GM18517 (cell line): ENCODE measurements at regions not wholly inside any gene's neighbourhood (a gene's known extent, or its start where the extent isn't known, plus 50 kb on each side); places are given as distances from the start of the nearest gene placed in this dataset.
"Not testable (repeated sequence)": the region's sequence is repeated elsewhere in the genome, so short reads cannot be mapped to it uniquely, and the experiment has no call there.

Source experiments
- ATAC-seq: cut with Tn5 transposase; IDR thresholded peaks from one replicate; pipeline ENCODE4 v1.9.1; 2021; ENCODE audit warnings: mild to moderate bottlenecking, moderate library complexity; ENCODE audit not compliant: unreplicated experiment

DNA sequence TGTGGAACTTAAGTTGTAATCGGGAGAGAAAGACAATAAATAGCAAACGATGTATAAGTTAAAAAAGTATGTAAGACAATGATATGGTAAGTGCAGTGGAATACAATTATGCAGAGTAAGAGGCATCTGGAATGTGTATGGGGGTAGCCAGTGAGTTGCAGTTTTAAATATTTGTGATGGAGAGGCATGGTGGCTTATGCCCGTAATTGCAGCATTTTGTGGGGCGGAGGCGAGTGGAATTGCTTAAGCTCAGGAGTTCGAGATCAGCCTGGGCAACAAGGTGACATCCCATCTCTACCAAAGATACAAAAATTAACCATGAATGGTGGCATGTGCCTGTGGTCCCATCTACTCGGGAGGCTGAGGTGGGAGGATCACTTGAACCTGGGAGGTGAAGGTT is 52.5 kb upstream of the WDFY3 start:
- ATAC-seq = no peak

DNA sequence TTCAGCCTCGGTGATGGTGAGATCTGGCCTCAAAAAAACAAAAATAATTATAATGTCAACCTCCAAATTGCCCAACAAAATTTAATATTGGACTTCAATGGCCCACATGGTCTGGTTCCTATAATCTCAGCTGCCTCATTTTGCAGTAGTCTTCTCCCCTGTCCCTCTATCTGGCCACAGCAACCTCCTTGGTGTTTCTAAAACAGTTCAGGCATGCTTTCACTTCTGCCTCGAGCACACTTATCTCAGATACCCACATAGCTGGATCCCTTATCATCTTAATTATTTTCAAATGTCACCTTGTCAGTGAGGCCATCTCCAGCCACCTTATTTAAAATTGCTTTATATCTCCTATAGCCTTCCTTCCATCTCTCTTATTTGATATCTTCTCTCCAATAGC is 52.9 kb upstream of the WDFY3 start:
- ATAC-seq = no peak

DNA sequence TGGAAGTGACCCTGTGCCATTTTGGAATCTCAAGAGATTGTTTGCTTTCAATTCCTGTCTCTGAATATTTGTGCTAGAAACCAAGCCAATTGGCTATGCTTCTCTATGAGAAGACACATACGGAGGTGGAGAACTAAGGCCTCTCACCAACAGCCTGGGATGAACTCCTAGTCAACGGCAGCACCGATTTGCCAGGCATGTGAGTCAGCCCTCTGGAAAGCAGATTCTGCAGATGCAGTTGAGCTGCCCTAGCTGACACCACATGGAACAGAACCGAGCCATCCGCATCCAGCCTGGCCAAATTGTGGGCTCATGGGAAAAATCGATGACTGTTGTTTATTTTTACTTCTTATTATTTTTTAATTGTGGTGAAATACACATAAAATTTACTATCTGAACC is 58.2 kb upstream of the WDFY3 start:
- ATAC-seq = no peak

GRCh38 chr4:85028910-85029309 is 62.4 kb upstream of the WDFY3 start:
- ATAC-seq = no peak

GRCh38 chr4:85029453-85029852 is 63.0 kb upstream of the WDFY3 start:
- ATAC-seq = no peak

DNA sequence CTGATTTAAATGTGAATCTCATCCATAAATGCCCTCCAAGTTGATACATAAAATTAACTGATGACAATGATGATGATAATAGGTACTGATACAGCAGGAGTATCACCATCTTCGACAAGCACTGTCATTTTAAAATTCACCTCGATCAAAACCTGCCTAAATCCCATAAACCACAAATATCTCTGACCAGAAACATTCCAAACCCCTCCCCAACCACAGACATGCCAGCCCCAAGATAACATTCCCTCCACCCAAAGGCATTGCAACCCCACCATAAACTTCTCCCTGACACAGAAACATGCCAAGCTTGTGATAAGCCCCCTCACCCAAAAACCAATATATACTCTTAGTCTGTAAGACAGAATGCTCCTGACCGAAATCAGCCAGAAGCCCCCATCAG is 63.7 kb upstream of the WDFY3 start:
- ATAC-seq = no peak

GRCh38 chr4:85033838-85034237 is 67.3 kb upstream of the WDFY3 start:
- not testable (repeated sequence) for ATAC-seq

- no peak for ATAC-seq
Measured at GRCh38 chr4:85039526-85039925, 73.0 kb upstream of the WDFY3 start.

- ATAC-seq = not testable (repeated sequence)
Measured at GRCh38 chr4:85043812-85044496, 77.5 kb upstream of the WDFY3 start.

DNA sequence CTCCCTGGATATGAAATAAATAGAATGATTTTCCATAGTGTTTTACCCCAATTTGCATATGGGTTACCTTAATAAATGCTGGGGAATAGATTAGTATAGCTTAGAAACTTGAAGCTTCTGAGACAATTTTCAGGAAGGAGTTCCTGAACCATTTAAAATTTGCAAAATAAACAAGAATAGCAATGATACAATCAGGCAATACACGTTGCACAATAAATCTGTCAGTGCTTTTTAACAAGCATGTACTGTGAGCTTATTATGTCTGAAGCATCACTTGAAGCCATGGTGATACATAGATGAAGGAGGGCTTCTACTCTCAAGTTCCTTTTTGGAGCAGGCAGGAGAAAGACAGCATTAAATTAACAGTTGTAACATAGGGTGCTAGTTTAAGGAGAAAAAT is 84.2 kb upstream of the WDFY3 start:
- ATAC-seq = no peak

GRCh38 chr4:85051526-85051925 is 85.0 kb upstream of the WDFY3 start:
- no peak for ATAC-seq

- ATAC-seq = not testable (repeated sequence)
Measured at GRCh38 chr4:85054925-85055324, 88.4 kb upstream of the WDFY3 start.

GRCh38 chr4:85058551-85058950 is 92.1 kb upstream of the WDFY3 start:
- no peak for ATAC-seq

DNA sequence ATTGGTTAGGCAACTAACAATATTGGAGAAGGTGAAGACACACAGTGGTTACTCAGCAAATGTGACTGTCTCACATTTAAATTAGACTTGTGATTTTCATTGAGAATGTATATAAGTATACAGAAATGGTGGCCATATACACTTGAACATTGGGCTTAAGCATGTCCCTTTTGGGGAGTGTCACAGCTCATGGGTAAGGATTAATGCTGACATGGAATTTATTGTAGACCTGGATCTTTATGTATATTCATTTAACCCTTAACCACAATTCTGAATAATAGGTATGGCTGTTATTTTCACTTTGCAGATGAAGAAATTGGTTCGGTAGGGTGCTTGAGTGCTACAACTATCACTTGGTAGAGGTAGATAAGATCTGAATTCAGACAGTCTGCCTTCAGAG is 95.5 kb upstream of the WDFY3 start:
- ATAC-seq = no peak

GRCh38 chr4:85062466-85062865 is 96.0 kb upstream of the WDFY3 start:
- ATAC-seq = no peak

- ATAC-seq = no peak
Measured at GRCh38 chr4:85067342-85067741, 100.9 kb upstream of the WDFY3 start.

GRCh38 chr4:85078016-85078415 is 111.5 kb upstream of the WDFY3 start:
- ATAC-seq = no peak

DNA sequence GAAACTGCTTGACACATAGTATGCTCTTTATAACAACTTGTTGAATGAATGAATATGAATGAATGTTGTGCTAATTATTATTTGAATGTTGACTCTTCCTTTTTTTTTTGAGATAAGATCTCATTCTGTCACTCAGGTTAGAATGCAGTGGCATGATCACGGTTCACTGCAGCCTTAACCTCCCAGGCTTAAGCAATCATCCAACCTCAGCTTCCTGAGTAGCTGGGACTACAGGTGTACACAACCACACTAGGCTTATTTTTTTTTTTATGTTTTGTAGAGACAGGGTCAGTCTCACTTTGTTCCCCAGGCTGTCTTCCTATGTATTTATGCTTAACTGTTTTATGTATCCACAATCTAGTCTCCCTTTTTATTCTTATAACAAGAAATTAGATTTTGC is 114.7 kb upstream of the WDFY3 start:
- ATAC-seq = no peak

DNA sequence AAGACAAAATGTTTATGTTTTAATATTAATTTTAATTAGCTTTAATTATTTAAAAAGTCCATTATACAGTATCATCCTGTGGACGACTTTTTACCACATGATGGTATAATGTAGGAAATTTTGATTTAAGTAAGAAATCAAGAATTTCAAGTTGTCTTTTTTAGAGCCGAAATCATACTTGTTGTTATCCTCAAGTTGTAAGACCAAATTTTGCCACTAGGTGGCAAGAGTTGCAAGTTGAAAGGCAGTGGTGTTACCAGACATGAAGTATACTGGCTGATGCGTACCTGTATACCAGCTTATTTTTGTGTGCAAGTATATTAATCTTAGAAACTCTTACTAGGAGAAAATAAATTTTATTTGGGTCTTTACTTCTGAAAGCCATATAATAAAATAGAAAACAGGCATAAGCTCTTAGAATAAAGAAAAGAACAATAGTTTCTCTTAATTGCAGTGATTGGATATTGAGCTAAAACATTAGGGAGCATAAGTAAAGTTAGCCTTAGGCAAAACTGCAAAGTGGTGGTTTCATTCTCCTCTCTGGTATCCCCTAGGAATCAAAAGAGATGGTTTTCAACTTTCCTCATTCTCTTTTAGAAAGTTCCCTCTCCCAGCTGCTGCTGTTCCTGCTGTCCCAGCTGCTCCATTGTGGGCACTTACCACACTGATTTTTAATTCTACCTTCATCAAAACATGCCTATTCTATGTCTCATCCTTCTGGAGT is 118.0 kb upstream of the WDFY3 start:
- peak; percentile 86 for ATAC-seq

GRCh38 chr4:85086721-85087120 is 120.2 kb upstream of the WDFY3 start:
- ATAC-seq = no peak

- ATAC-seq = no peak
Measured at GRCh38 chr4:85092536-85092935, 126.0 kb upstream of the WDFY3 start.

DNA sequence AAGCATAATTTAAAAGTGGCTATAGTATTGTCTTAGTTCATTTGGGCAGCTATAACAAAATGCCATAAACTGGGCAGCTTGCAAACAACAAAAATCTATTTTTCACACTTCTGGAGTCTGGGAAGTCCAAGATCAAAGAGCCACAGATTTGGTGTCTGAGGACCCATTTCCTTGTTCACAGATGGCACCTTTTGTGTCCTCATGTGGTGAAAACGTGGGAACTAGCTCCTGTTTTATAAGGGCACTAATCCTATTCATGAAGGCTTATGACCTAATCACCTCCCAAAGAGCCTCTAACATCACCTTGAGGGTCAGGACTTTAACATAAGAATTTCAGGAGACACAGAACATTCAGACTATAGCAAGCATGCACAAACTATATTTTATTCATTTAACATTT is 126.5 kb upstream of the WDFY3 start:
- no peak for ATAC-seq

DNA sequence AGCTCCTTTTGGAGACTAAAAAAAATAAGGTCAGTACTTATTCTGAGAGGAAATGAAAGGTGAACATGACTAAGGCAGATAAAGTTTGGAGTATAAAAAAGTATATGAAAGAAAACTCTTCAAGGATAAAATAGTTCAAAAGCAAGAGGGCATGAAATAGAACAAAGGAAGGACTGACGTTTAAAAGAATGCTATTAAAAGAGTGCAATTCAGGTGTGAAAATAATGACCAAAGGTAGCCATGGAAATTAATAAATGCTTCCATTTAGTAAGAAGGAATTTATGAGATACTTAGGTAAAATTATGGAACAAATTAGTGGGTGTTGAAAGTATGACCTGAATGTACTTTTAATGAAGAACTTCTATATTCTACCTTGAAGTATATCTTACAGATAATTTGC is 128.2 kb upstream of the WDFY3 start:
- no peak for ATAC-seq
